HG03460 (cell line): ENCODE measurements at regions not wholly inside any gene's neighbourhood (a gene's known extent, or its start where the extent isn't known, plus 50 kb on each side); places are given as distances from the start of the nearest gene placed in this dataset.
"Not testable (repeated sequence)": the region's sequence is repeated elsewhere in the genome, so short reads cannot be mapped to it uniquely, and the experiment has no call there.

Experiments
- ATAC-seq: cut with Tn5 transposase; IDR thresholded peaks from one replicate; pipeline ENCODE4 v1.9.1; 2021; ENCODE audit not compliant: unreplicated experiment

DNA sequence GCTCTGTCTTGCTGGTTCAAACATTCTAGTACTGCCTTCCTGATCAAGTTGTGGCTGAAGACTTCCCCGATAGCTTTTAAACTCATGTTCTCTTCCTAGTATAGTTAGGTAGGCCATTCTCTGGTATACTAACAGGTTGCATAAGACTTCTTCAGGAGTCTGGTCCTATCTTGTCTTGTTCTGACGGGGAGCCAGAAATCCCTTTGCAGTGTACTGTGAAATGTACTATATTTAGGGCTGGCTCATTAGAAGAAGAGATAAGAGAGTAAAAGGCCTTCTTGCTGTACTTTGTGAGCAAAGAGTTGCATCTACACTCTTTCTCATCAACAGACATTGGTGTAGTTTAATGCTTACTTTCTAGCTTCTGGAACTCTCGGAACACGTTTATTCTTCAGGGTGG is 331.9 kb downstream of the NUP35 start:
- ATAC-seq, result no peak

GRCh38 chr2:183458460-183458859 is 334.2 kb downstream of the NUP35 start:
- ATAC-seq, result no peak

- no peak for ATAC-seq
Measured at GRCh38 chr2:183459466-183459865, 335.2 kb downstream of the NUP35 start.

- no peak for ATAC-seq
Measured at GRCh38 chr2:183463821-183464220, 339.6 kb downstream of the NUP35 start.

- no peak for ATAC-seq
Measured at GRCh38 chr2:183465048-183465447, 340.8 kb downstream of the NUP35 start.

DNA sequence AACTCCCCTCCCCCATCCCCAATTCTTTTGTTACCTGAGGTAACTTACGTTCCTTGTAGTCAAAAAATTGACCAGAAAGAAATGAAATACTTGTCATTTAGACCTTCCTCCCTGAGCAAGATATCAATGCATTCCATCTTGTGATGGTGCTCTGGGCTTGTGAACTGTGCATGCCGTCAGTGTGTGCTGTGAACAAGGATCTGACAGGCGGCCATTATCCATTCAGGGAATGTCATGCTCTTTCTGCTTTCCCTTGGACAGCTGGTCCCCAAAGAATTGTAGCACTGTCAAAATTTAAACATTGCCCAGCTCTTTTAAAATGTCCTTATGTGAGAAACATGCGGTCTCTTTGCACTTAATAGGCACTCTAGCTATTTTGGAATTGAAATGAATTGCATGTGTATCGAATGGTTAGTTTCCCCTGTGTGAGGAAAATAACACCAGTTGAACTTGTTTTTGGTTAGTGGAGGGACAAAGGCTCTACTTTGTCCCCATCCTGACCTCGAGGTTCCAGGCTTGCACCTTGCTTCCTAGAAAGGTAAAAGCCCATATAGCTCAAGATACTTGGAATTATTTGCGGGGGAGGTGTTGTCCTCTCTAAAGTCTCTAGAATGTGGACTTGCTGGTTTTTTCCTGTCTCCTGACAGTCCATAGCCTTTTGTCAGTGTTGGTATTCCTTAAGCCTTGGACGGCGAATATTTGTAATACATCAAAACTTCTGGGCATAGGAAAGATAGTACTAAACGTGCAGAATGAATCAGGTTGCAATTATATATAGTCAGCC is 350.9 kb downstream of the NUP35 start:
- ATAC-seq, result no peak

DNA sequence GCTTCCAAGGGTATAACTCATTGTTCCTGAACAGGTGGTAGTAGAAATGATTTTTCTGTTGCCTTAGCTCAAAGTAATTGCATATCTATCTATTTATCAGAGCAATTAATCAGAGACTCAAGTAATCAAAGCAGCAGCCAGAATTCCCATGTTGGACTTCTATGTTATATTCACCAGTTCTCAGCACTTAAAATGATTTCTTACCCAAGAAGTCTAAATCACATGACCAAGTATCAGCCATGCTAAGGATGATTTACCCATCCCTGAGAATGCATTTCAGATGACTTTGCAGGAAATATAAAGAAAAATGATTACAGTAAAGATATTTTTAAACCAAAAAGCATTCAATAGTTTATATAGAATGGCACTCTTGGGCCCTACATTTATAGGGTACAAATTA is 352.2 kb downstream of the NUP35 start:
- no peak for ATAC-seq

- ATAC-seq, result no peak
Measured at GRCh38 chr2:183477296-183477695, 353.1 kb downstream of the NUP35 start.

DNA sequence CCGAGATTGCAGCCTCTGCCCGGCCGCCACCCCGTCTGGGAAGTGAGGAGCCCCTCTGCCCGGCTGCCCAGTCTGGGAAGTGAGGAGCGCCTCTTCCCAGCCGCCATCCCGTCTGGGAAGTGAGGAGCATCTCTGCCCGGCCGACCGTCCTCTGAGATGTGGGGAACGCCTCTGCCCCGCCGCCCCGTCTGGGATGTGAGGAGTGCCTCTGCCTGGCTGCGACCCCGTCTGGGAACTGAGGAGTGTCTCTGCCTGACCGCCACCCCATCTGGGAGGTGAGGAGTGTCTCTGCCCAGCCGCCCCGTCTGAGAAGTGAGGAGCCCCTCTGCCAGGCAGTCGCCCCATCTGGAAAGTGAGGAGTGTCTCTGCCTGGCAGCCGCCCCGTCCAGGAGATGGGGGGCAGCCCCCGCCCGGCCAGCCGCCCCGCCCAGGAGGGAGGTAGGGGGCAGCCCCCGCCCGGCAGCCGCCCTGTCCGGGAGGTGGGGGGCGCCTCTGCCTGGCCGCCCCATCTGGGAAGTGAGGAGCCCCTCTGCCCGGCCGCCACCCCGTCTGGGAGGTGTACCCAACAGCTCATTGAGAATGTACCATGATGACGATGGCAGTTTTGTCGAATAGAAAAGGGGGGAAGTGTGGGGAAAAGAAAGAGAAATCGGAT is 354.8 kb downstream of the NUP35 start:
- not testable (repeated sequence) for ATAC-seq

- no peak for ATAC-seq
Measured at GRCh38 chr2:183487326-183487725, 363.1 kb downstream of the NUP35 start.

DNA sequence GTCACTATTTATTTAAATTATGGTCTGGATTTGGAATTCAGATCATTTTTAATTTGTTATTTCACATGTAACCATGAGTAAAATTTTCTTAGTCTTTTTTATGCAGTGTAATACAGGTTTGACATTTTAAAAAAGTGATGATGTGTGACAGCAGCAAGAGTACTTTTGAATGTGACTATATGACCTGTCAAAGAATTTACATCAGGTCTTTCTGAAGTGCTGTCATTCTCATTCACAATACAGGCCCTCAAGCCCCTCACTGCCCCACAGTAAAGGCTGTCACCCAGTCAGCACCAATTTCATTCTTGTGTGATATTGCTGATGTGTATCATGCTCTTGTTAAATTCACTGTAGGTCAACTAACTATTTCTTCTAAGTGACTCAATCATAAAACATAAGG is 364.2 kb downstream of the NUP35 start:
- no peak for ATAC-seq

DNA sequence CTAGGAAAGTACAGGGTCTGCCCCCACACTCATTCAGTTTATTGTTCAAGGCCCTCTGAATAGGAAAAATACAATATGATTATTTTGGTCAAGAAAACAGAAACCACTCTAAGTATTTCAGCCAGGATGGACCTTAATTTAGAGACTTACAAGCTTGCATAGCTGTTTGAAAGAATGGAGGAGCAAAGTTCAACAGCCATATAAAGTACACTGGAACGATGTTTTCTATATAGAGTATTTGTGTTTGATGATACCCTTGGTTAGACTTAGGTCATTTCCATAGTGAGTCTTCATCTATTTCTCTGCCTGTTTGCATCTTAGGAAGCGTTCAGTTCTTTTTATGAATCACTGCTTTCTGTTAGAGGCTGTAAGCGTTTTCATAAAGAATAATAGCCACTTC is 366.2 kb downstream of the NUP35 start:
- no peak for ATAC-seq

DNA sequence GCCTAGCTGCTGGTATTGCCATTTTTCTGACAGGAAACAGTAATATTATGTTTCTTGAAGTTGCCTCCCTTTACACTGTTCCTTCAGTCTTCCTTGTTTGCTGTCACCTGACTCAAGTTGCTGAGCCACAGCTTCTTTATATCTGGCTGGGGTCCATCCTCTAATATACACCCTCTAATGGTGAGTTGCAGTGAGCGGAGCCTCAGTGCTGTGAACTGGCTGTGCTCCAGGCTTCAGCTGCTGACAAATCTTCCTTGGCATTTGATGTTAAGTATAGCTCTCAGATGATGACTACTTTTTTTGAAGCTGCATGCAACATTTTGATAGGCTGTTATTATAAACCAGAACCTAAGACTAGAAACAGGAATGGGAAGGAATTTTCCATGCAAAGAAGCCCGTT is 366.7 kb downstream of the NUP35 start:
- no peak for ATAC-seq

- ATAC-seq, result no peak
Measured at GRCh38 chr2:183493040-183493439, 368.8 kb downstream of the NUP35 start.

DNA sequence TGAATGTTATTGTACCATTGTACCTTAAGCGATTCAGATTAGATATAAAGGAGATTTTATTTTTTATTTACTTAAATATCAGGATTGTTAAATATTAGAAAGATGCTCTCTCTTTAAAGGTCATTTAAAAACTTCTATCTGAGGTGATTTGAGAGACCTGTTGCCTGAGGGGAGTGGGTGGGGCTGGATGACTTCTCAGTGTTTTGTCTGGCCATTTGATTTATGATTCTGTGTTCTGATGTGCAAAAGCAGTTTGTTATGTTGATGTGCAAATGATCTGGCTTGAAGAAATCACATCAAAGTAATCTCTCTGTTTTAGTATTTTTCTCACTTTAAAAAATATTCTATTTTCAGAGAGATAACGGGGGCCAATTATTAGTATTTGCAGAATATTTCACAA is 370.8 kb downstream of the NUP35 start:
- ATAC-seq, result no peak

- ATAC-seq, result peak; percentile 69
Measured at GRCh38 chr2:183495589-183496267, 371.5 kb downstream of the NUP35 start.

DNA sequence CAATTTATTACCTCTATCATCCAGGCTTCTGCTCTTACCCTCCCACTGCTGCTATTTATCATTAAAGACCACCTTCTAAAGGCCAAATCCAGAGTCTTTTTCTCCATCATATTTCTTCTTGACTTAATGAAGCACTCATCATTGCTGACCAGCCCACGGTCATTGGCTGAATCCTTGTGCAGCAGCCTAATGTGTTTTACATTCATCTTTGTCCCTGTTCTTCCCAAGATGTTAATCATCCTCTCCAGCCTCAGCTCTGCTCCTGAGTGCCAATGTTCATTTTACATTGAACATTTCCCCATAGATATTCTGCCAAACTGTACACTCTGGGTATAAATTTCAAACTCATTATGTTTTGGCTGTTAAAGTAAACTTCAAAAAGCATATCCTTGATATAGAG is 373.6 kb downstream of the NUP35 start:
- no peak for ATAC-seq

DNA sequence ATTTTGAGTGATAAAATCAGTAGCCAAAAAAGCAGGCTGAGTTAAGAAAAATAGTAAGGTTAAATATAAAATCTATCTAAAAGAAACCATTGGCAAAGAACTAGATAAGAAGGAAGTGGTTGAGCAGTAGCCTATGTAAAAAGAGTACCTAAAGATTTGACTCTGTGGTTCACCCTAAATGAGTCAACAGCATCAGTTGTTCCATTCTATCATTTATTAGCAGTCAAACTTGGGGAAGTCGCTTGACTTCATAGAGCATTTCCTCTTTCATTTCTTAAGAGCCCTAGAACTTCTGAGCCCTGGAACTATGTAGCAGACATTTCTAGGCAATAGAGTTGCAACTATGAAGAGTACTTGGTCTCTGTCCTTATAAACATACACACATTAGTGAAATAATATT is 381.7 kb downstream of the NUP35 start:
- ATAC-seq, result peak; percentile 87

- no peak for ATAC-seq
Measured at GRCh38 chr2:183511154-183511553, 386.9 kb downstream of the NUP35 start.

GRCh38 chr2:183519371-183520056 is 395.3 kb downstream of the NUP35 start:
- no peak for ATAC-seq

DNA sequence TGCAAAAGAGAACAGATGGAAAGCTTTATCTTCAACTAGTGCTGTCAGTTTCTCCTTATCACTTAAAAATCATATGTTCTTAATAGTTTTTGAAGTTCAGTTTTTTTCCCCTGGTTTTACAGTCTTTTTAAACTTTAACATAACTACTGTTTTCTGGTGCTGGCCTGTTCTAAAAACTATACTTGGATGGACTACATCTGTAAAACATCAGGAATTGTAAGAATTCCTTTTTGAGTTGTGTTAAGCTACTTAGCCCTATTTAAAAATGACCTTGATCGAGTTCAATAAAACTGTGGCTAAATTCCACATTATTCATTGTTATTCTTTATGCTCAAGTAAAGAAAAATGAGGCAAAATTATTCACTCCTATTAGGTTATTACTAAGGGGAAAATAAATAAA is 397.7 kb downstream of the NUP35 start:
- ATAC-seq, result no peak
